ENCODE measurements at regions not wholly inside any gene's neighbourhood (a gene's known extent, or its start where the extent isn't known, plus 50 kb on each side); places are given as distances from the start of the nearest gene placed in this dataset.

- CTCF ChIA-PET, result no interaction called here
- ATAC-seq (ENCODE audit: poor library complexity) (no peak), DNase-seq (no peak)
- H3K27ac ChIP-seq (ENCODE audit: low read depth in 1 of 2, low read length in 2 of 2), result no peak overlapping the region
- intact Hi-C loops (cut with DNase I, micrococcal nuclease), result no loop called here
- Mint-ChIP-seq H3K4me3 (peak overlapping the region; percentile 34), H3K27ac (no peak overlapping the region), H3K27me3 (no peaks in the 10 kb centered on the region), H3K36me3 (ENCODE audit: low read depth) (peaks cover 22% of the 10 kb centered on the region), H3K9me3 (no peaks in the 10 kb centered on the region), H3K4me1 (ENCODE audit: low read depth) (peaks cover 35% of the 10 kb centered on the region)
- no peak for TF ChIP-seq CTCF (IDR thresholded peaks at IDR 0.05)
- H3K9me3 ChIP-seq (ENCODE audit: control insufficient read depth in 1 of 2, insufficient read depth in 1 of 2, low read length in 2 of 2), result no peaks in the 10 kb centered on the region
- POLR2A ChIA-PET, result no interaction called here
- H3K4me3 ChIP-seq (ENCODE audit: low read length), result no peak overlapping the region
- peaks cover 36% of the 10 kb centered on the region for H3K4me1 ChIP-seq (ENCODE audit: insufficient read depth, low read length)
- peaks cover 15% of the 10 kb centered on the region for H3K36me3 ChIP-seq (ENCODE audit: insufficient read depth, low read length)
- H3K27me3 ChIP-seq (ENCODE audit: control insufficient read depth in 1 of 2, insufficient read depth in 2 of 2, low read length in 2 of 2), result no peaks in the 10 kb centered on the region
These were observed 55.5 kb upstream of the CLCN4 start for GRCh38 chrX:10101269-10101668.

- Mint-ChIP-seq H3K27me3 (no peaks in the 10 kb centered on the region), H3K36me3 (ENCODE audit: low read depth) (peaks cover 22% of the 10 kb centered on the region), H3K27ac (no peak overlapping the region), H3K9me3 (no peaks in the 10 kb centered on the region), H3K4me3 (no peak overlapping the region), H3K4me1 (ENCODE audit: low read depth) (peaks cover 39% of the 10 kb centered on the region)
- Histone ChIP-seq H3K9me3 (ENCODE audit: control insufficient read depth in 1 of 2, insufficient read depth in 1 of 2, low read length in 2 of 2) (no peaks in the 10 kb centered on the region), H3K27ac (ENCODE audit: low read depth in 1 of 2, low read length in 2 of 2) (no peak overlapping the region), H3K4me1 (ENCODE audit: insufficient read depth, low read length) (peaks cover 39% of the 10 kb centered on the region), H3K4me3 (ENCODE audit: low read length) (no peak overlapping the region), H3K36me3 (ENCODE audit: insufficient read depth, low read length) (peaks cover 15% of the 10 kb centered on the region), H3K27me3 (ENCODE audit: control insufficient read depth in 1 of 2, insufficient read depth in 2 of 2, low read length in 2 of 2) (no peaks in the 10 kb centered on the region)
- ChIA-PET POLR2A (no interaction called here), CTCF (no interaction called here)
- TF ChIP-seq CTCF (IDR thresholded peaks at IDR 0.05), result no peak
- no peak for ATAC-seq (ENCODE audit: poor library complexity)
- no peak for DNase-seq
- intact Hi-C loops (cut with DNase I, micrococcal nuclease), result no loop called here
These were observed 54.6 kb upstream of the CLCN4 start for GRCh38 chrX:10102046-10102704.

- no peak for ATAC-seq (ENCODE audit: poor library complexity)
- DNase-seq, result no peak
- TF ChIP-seq CTCF (IDR thresholded peaks at IDR 0.05), result no peak
- no peaks in the 10 kb centered on the region for H3K9me3 ChIP-seq (ENCODE audit: control insufficient read depth in 1 of 2, insufficient read depth in 1 of 2, low read length in 2 of 2)
- peaks cover 21% of the 10 kb centered on the region for H3K36me3 Mint-ChIP-seq (ENCODE audit: low read depth)
- H3K4me1 ChIP-seq (ENCODE audit: insufficient read depth, low read length), result peaks cover 42% of the 10 kb centered on the region
- intact Hi-C loops (cut with DNase I, micrococcal nuclease), result no loop called here
- no peaks in the 10 kb centered on the region for H3K9me3 Mint-ChIP-seq
- no peak overlapping the region for H3K4me3 Mint-ChIP-seq
- POLR2A ChIA-PET, result no interaction called here
- H3K27me3 ChIP-seq (ENCODE audit: control insufficient read depth in 1 of 2, insufficient read depth in 2 of 2, low read length in 2 of 2), result no peaks in the 10 kb centered on the region
- H3K4me1 Mint-ChIP-seq (ENCODE audit: low read depth), result peaks cover 45% of the 10 kb centered on the region
- no peak overlapping the region for H3K27ac ChIP-seq (ENCODE audit: low read depth in 1 of 2, low read length in 2 of 2)
- no peak overlapping the region for H3K4me3 ChIP-seq (ENCODE audit: low read length)
- H3K36me3 ChIP-seq (ENCODE audit: insufficient read depth, low read length), result peaks cover 15% of the 10 kb centered on the region
- H3K27me3 Mint-ChIP-seq, result no peaks in the 10 kb centered on the region
- CTCF ChIA-PET, result interaction anchor here (0.5 kb wide), 1 partner anchor 100 kb away, joined by 3 read pairs; no protein-coding TSS in a partner anchor
- H3K27ac Mint-ChIP-seq, result no peak overlapping the region
These were observed 53.8 kb upstream of the CLCN4 start for GRCh38 chrX:10103023-10103422.
